ENCODE measurements at regions not wholly inside any gene's neighbourhood (a gene's known extent, or its start where the extent isn't known, plus 50 kb on each side); places are given as distances from the start of the nearest gene placed in this dataset.

GRCh38 chr6:170131351-170131750 lies 159.5 kb downstream of the DLL1 start:
- DNase-seq = no peak

- DNase-seq = no peak
Measured at GRCh38 chr6:170130771-170131241, 160.1 kb downstream of the DLL1 start.

GRCh38 chr6:170130201-170130621 lies 160.7 kb downstream of the DLL1 start:
- DNase-seq = no peak

- DNase-seq = no peak
Measured at GRCh38 chr6:170129691-170130171, 161.1 kb downstream of the DLL1 start.

GRCh38 chr6:170128811-170129681 lies 161.8 kb downstream of the DLL1 start:
- no peak for DNase-seq

GRCh38 chr6:170128346-170128745 lies 162.5 kb downstream of the DLL1 start:
- no peak for DNase-seq

GRCh38 chr6:170127151-170127550 lies 163.7 kb downstream of the DLL1 start:
- DNase-seq = no peak

GRCh38 chr6:170125456-170126300 lies 165.2 kb downstream of the DLL1 start:
- no peak for DNase-seq

- DNase-seq = no peak
Measured at GRCh38 chr6:170124836-170125235, 166.0 kb downstream of the DLL1 start.

GRCh38 chr6:170124150-170124549 lies 166.7 kb downstream of the DLL1 start:
- no peak for DNase-seq

- no peak for DNase-seq
Measured at GRCh38 chr6:170122651-170123050, 168.2 kb downstream of the DLL1 start.

GRCh38 chr6:170117111-170117972 lies 173.5 kb downstream of the DLL1 start:
- DNase-seq = no peak

- DNase-seq = no peak
Measured at GRCh38 chr6:170116636-170117035, 174.2 kb downstream of the DLL1 start.

GRCh38 chr6:170114956-170115855 lies 175.7 kb downstream of the DLL1 start:
- no peak for DNase-seq

GRCh38 chr6:170114187-170114945 lies 176.5 kb downstream of the DLL1 start:
- no peak for DNase-seq

GRCh38 chr6:170113141-170113540 lies 177.7 kb downstream of the DLL1 start:
- DNase-seq = no peak

GRCh38 chr6:170112583-170112860 lies 178.4 kb downstream of the DLL1 start:
- DNase-seq = no peak

GRCh38 chr6:170111816-170112582 lies 178.9 kb downstream of the DLL1 start:
- DNase-seq = no peak

- DNase-seq = no peak
Measured at GRCh38 chr6:170111141-170111664, 179.7 kb downstream of the DLL1 start.
